NCI-H774 (cell line): ENCODE measurements at regions not wholly inside any gene's neighbourhood (a gene's known extent, or its start where the extent isn't known, plus 50 kb on each side); places are given as distances from the start of the nearest gene placed in this dataset.

Experiments used
- DNase-seq: peaks from one replicate; lab custom pipeline; 2025; lab: John Stamatoyannopoulos, UW

- DNase-seq, result no peak
Observed at GRCh38 chr5:147169399-147169798, 65.4 kb upstream of the STK32A start.

GRCh38 chr5:147169901-147170300 lies 64.9 kb upstream of the STK32A start:
- no peak for DNase-seq

DNA sequence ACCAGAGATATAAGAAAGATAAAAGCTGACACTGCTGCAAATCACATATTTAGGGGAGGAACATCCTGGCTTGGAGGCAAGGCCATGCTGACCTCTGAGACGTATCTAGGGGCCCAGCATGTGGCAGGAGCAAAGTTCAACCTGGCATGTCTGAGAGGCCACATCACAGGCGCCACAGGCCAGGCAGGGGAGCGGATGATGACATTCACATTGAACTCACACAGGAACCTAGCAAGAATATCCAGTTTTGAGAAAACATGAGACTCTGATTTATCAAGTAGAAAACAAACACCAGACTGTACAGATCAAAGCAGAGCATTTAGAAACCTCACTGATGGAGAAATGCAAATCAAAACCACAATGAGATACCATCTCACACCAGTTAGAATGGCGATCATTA lies 64.2 kb upstream of the STK32A start:
- no peak for DNase-seq

GRCh38 chr5:147174671-147175265 lies 60.1 kb upstream of the STK32A start:
- DNase-seq, result no peak

DNA sequence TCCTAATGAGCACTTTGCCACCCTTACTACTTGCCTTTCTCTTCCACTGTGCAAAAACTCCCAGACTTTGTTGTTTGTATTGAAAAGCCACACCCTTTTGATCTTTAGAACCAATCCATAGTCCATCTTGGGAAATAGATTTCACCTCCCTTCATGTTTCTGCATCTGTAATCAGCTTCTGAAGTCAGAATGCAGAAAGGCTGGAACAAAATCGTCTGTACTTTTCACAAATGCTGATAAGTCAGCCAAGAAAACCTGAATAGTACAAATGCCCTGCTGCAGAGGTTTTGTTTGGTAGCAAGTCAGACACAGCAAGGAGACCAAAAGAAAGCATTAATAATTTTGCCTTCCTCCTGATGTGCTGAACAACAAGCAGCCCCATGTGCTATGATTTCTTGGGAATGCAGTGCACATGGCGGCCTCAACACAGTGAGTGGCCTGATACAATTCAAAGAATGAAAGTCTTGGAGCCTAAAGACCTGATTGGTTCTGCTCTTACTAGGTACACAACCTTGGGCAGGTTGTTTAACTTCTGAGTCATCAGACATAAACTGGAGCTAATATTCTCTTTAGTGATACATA lies 59.2 kb upstream of the STK32A start:
- DNase-seq, result no peak

GRCh38 chr5:147176422-147176821 lies 58.4 kb upstream of the STK32A start:
- DNase-seq, result no peak

- DNase-seq, result no peak
Observed at GRCh38 chr5:147177125-147177840, 57.5 kb upstream of the STK32A start.

DNA sequence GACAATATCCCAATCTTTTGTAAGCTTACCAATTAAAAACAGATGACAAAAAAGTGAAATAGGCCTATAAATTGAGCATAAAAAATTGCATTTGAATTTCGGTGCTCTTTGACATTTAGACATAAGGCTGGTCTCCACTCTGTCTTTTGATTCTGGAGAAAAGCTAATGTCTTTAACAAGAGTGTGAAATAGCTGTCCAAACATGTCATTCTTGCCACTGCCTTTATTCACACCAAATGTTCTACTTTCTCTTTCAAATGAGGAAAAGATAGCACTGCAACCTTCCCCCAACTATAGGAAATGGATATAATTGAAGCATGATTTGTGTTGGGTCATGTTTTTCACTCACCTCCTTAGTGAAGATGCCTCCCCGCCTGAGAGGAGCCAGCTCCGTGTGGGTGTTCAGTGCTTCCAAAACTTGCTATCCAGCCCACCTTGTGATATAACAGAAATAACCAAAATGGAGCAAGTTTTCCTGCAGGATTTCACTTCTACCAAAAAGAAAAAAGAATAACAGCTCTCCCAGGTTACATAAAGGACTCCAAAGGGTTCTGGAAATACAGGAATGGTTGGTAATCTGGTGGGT lies 55.2 kb upstream of the STK32A start:
- DNase-seq, result no peak

DNA sequence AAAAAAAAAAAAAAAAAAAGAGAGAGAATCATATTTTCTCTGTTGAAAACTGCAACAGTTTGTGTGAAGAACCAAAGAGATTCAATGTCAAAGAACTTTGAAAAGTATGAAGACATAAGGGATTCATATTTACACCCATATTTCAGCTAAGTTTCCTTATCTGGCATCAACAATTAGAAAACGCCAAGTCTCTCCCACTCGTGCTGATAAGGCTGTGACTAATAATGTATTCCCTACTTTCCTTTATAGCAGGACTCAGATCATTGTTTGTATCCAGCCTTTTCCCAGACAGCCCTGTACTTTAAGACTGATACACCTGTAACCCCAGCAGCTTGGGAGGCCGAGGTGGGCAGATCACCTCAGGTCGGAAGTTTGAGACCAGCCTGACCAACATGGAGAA lies 54.1 kb upstream of the STK32A start:
- no peak for DNase-seq
